ENCODE measurements at regions not wholly inside any gene's neighbourhood (a gene's known extent, or its start where the extent isn't known, plus 50 kb on each side); places are given as distances from the start of the nearest gene placed in this dataset.

DNA sequence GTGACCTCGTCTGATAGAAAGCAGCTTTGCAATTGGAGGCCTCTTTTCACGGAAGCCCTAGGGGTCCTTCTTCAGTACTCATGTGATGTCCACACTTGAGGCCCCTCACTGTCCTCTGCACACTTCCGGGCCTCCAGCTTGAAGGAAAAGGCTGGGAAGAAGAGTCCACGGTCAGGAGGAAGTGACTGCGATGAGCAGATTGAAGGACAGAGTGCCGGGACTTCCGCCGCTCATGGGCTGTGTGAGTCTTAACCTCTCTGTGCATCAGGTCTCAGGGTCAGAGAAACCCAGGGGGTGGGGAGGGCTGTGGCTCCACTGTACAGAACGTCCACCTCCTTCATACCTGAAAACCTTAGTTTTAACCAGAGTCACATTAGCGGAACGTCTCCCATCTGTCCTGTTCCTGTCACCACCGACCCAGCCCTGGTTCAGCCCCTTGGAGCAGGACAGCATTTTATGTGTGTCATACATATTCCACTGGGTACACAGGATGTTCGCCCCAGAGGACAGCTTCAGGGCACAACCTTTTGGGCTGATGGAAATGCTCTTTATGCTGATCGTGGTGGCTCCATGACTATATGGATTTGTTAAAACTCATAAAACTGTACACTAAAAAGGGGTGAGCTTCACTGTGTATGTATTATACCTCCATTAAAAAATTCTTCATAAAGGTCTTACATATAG, 51.0 kb upstream of the SORCS2 start:
- H3K36me3 Mint-ChIP-seq = no peaks in the 10 kb centered on the region
- H3K36me3 ChIP-seq (replicated peaks in 1 of 2; ENCODE audit: control insufficient read depth in 1 of 2, insufficient read depth in 2 of 2, low read length in 2 of 2) = no peaks in the 10 kb centered on the region
- intact Hi-C loops (cut with micrococcal nuclease) = no loop called here
- H3K4me3 ChIP-seq (replicated peaks in 1 of 3; ENCODE audit: low read depth in 2 of 3, low read length in 3 of 3) = no peak overlapping the region
- no peaks in the 10 kb centered on the region for H3K4me1 Mint-ChIP-seq
- H3K27ac ChIP-seq (ENCODE audit: low read depth in 1 of 2, low read length in 2 of 2) = no peak overlapping the region
- H3K27me3 Mint-ChIP-seq (ENCODE audit: low read depth in 3 of 3) = peaks cover 3 to 13% (median 5%) of the 10 kb centered on the region in 3 donors
- WGBS (ENCODE audit: insufficient coverage) = 61% methylated on average over 6 of the region's 14 CpGs
- no peak overlapping the region for H3K4me2 ChIP-seq (replicated peaks; ENCODE audit: extremely low read depth, low read length, poor library complexity, severe bottlenecking)
- peaks cover 0 to 3% (median 0%) of the 10 kb centered on the region in 7 donors for H3K9me3 Mint-ChIP-seq
- TF ChIP-seq, protein P1, sequence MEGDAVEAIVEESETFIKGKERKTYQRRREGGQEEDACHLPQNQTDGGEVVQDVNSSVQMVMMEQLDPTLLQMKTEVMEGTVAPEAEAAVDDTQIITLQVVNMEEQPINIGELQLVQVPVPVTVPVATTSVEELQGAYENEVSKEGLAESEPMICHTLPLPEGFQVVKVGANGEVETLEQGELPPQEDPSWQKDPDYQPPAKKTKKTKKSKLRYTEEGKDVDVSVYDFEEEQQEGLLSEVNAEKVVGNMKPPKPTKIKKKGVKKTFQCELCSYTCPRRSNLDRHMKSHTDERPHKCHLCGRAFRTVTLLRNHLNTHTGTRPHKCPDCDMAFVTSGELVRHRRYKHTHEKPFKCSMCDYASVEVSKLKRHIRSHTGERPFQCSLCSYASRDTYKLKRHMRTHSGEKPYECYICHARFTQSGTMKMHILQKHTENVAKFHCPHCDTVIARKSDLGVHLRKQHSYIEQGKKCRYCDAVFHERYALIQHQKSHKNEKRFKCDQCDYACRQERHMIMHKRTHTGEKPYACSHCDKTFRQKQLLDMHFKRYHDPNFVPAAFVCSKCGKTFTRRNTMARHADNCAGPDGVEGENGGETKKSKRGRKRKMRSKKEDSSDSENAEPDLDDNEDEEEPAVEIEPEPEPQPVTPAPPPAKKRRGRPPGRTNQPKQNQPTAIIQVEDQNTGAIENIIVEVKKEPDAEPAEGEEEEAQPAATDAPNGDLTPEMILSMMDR (IDR thresholded peaks at IDR 0.05) = no peak
- H2AFZ ChIP-seq (ENCODE audit: insufficient read depth, low read depth, low read length, poor library complexity, severe bottlenecking) = no peak overlapping the region
- H4K20me1 ChIP-seq (ENCODE audit: insufficient read depth, low read length) = no peaks in the 10 kb centered on the region
- no peaks in the 10 kb centered on the region for H3K4me1 ChIP-seq (ENCODE audit: control insufficient read depth in 1 of 2, insufficient read depth in 2 of 2, low read length in 2 of 2)
- no peak overlapping the region for H3K27ac Mint-ChIP-seq
- H3K9ac ChIP-seq (ENCODE audit: insufficient read depth, low read length, poor library complexity, severe bottlenecking) = no peak overlapping the region
- no peak for DNase-seq
- H3K9me3 ChIP-seq (replicated peaks in 1 of 2; ENCODE audit: control insufficient read depth in 1 of 2, insufficient read depth in 1 of 2, low read length in 2 of 2) = no peaks in the 10 kb centered on the region
- no peaks in the 10 kb centered on the region for H3K79me2 ChIP-seq (ENCODE audit: insufficient read depth, low read length)
- H3K27me3 ChIP-seq (ENCODE audit: control insufficient read depth in 2 of 2, insufficient read depth in 2 of 2, low read length in 2 of 2) = no peaks in the 10 kb centered on the region
- H3K4me3 Mint-ChIP-seq = no peak overlapping the region

DNA sequence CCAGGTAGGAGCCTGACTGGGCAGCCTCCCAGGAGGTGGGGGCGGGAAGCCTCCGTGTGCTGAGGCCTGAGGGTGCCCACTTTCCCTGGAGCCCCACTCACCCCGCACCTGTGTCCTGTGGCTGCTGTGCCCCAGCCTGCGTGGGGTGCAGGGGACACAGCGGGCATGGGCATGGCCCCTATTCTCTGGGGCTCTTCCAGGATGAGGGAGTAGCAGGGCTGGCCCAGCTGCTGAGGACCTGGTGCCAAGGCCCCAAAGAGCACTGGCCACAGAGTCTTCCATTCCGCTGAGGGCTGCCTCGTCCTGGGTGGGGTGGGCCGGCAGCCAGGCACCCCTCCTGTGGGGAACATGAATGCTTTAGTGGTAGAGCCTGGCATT, 51.7 kb upstream of the SORCS2 start:
- no peak overlapping the region for H3K4me3 ChIP-seq (replicated peaks in 1 of 3; ENCODE audit: low read depth in 2 of 3, low read length in 3 of 3)
- no peaks in the 10 kb centered on the region for H4K20me1 ChIP-seq (ENCODE audit: insufficient read depth, low read length)
- H3K27ac ChIP-seq (ENCODE audit: low read depth in 1 of 2, low read length in 2 of 2) = no peak overlapping the region
- H3K27me3 ChIP-seq (ENCODE audit: control insufficient read depth in 2 of 2, insufficient read depth in 2 of 2, low read length in 2 of 2) = no peaks in the 10 kb centered on the region
- no peaks in the 10 kb centered on the region for H3K36me3 Mint-ChIP-seq
- peaks cover 0 to 3% (median 0%) of the 10 kb centered on the region in 7 donors for H3K9me3 Mint-ChIP-seq
- H3K9me3 ChIP-seq (replicated peaks in 1 of 2; ENCODE audit: control insufficient read depth in 1 of 2, insufficient read depth in 1 of 2, low read length in 2 of 2) = no peaks in the 10 kb centered on the region
- no peaks in the 10 kb centered on the region for H3K36me3 ChIP-seq (replicated peaks in 1 of 2; ENCODE audit: control insufficient read depth in 1 of 2, insufficient read depth in 2 of 2, low read length in 2 of 2)
- TF ChIP-seq, protein P1 (IDR thresholded peaks at IDR 0.05) = no peak
- no peak for DNase-seq
- H2AFZ ChIP-seq (ENCODE audit: insufficient read depth, low read depth, low read length, poor library complexity, severe bottlenecking) = no peak overlapping the region
- no peaks in the 10 kb centered on the region for H3K4me1 Mint-ChIP-seq
- H3K4me1 ChIP-seq (ENCODE audit: control insufficient read depth in 1 of 2, insufficient read depth in 2 of 2, low read length in 2 of 2) = no peaks in the 10 kb centered on the region
- H3K9ac ChIP-seq (ENCODE audit: insufficient read depth, low read length, poor library complexity, severe bottlenecking) = no peak overlapping the region
- 88% methylated on average over 8 of the region's 8 CpGs for WGBS (ENCODE audit: insufficient coverage)
- H3K27me3 Mint-ChIP-seq (ENCODE audit: low read depth in 3 of 3) = peaks cover 3 to 11% (median 5%) of the 10 kb centered on the region in 3 donors
- H3K27ac Mint-ChIP-seq = no peak overlapping the region
- intact Hi-C loops (cut with micrococcal nuclease) = no loop called here
- no peaks in the 10 kb centered on the region for H3K79me2 ChIP-seq (ENCODE audit: insufficient read depth, low read length)
- H3K4me2 ChIP-seq (replicated peaks; ENCODE audit: extremely low read depth, low read length, poor library complexity, severe bottlenecking) = no peak overlapping the region
- no peak overlapping the region for H3K4me3 Mint-ChIP-seq
